OCI-LY3 (cell line): ENCODE measurements at regions not wholly inside any gene's neighbourhood (a gene's known extent, or its start where the extent isn't known, plus 50 kb on each side); places are given as distances from the start of the nearest gene placed in this dataset.

Experiments used
- H2AFZ ChIP-seq: fragments of 200-600, 300-600 bp; shearing (Covaris generic); 2 replicates; pipeline ENCODE4 v1.6.0; 2014; ENCODE audit warnings: antibody characterized with exemption, low read depth, low read length
- H3K27ac ChIP-seq: fragments of 200-600, 300-600 bp; sonication (generic); 2 replicates; pipeline ENCODE4 v1.5.1; 2014; ENCODE audit warnings: mild to moderate bottlenecking, low read length, moderate library complexity, mixed read lengths
- H3K27me3 ChIP-seq: fragments of 200-600, 300-600 bp; sonication (generic); 2 replicates; pipeline ENCODE4 v1.6.1; 2014; ENCODE audit warnings: low read depth, low read length, mixed read lengths
- H3K36me3 ChIP-seq: fragments of 200-600, 300-600 bp; sonication (generic); replicated peaks from 2 replicates; pipeline ENCODE3; 2014; ENCODE audit warnings: low read depth, low read length, mixed read lengths
- H3K4me1 ChIP-seq: fragments of 300-600, 200-600 bp; sonication (generic); 2 replicates; pipeline ENCODE4 v1.6.1; 2014; ENCODE audit warnings: low read length, mixed read lengths
- H3K4me2 ChIP-seq: fragments of 200-600, 300-600 bp; sonication (generic); 2 replicates; pipeline ENCODE4 v1.6.1; 2014; ENCODE audit warnings: low read length, mixed read lengths
- H3K4me3 ChIP-seq: fragments of 300-600, 200-600 bp; sonication (generic); 2 replicates; pipeline ENCODE4 v1.5.1; 2014; ENCODE audit warnings: antibody characterized with exemption, mild to moderate bottlenecking, low read length, moderate library complexity
- H3K79me2 ChIP-seq: fragments of 300-600, 200-600 bp; shearing (Covaris generic); 2 replicates; pipeline ENCODE4 v1.6.1; 2014; ENCODE audit warnings: mild to moderate bottlenecking, low read length, mixed read lengths
- H3K9ac ChIP-seq: fragments of 300-600, 200-600 bp; shearing (Covaris generic); 2 replicates; pipeline ENCODE4 v1.6.0; 2014; ENCODE audit warnings: mild to moderate bottlenecking, low read length, moderate library complexity
- H3K9me3 ChIP-seq: fragments of 200-600, 300-600 bp; shearing (Covaris generic); 2 replicates; pipeline ENCODE4 v1.6.1; 2014; ENCODE audit warnings: low read length, mixed read lengths; ENCODE audit not compliant: insufficient read depth
- H4K20me1 ChIP-seq: fragments of 200-600, 300-600 bp; sonication (generic); 2 replicates; pipeline ENCODE4 v1.6.1; 2016; ENCODE audit warnings: low read length, mixed read lengths; ENCODE audit not compliant: insufficient read depth
- CTCF ChIP-seq: fragments of 200-600, 300-600 bp; sonication (generic); IDR thresholded peaks from 2 replicates; pipeline ENCODE4 v1.5.1; 2014; ENCODE audit warnings: antibody characterized with exemption, low read length, low read depth
- EZH2phosphoT487 ChIP-seq: fragments of 200-600 bp; shearing (Covaris generic); IDR thresholded peaks from 2 replicates; pipeline ENCODE4 v1.6.1; 2018; ENCODE audit warnings: antibody characterized with exemption, mixed run types, low read depth

DNA sequence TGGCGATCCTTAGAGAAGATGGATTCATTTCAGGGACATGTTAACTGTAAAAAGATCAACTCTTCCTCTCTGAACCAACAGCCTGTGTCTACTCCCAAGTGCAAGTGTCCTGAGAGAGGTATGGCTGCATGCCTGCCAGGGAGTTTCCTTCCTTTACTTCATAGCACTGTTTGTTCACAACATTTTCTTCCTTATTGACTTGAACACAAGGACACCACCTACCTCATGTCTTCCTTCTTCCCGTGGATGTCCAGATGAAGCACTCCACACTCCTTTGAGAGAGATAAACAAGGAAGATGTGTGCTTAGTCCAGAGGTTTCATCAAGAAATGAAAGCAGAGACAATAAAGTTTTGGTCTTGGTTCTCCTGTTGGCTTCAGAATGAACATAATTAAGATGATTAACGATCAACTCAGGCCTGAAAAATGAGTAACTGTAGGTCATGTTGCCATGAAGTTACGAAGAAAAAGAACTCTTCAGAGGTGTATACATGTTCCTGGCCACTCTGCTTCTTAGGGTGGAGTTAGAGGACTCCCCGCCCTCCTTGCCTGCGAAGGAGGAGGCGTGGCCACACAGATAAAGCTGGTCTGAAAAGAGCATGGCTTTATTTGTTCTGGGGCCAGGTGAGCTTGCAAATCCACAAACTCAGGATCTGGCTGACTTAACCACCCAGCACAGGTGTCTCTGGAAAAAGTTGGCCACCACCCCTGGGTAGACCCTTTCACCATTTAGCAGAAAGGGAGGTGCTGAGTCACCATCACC lies 155.0 kb upstream of the KCTD1 start:
- peaks cover 12% of the 10 kb centered on the region; the same call in 1 of the 2 replicates for H3K27me3 ChIP-seq
- no peaks in the 10 kb centered on the region for H4K20me1 ChIP-seq
- H3K36me3 ChIP-seq: no peaks in the 10 kb centered on the region
- H2AFZ ChIP-seq: no peak overlapping the region
- TF ChIP-seq EZH2phosphoT487 (no peak), CTCF (no peak)
- no peak overlapping the region for H3K9ac ChIP-seq
- H3K4me1 ChIP-seq: peaks cover 14% of the 10 kb centered on the region
- H3K4me2 ChIP-seq: no peak overlapping the region
- H3K27ac ChIP-seq: no peak overlapping the region
- no peak overlapping the region for H3K4me3 ChIP-seq
- H3K9me3 ChIP-seq: no peaks in the 10 kb centered on the region
- no peaks in the 10 kb centered on the region for H3K79me2 ChIP-seq

DNA sequence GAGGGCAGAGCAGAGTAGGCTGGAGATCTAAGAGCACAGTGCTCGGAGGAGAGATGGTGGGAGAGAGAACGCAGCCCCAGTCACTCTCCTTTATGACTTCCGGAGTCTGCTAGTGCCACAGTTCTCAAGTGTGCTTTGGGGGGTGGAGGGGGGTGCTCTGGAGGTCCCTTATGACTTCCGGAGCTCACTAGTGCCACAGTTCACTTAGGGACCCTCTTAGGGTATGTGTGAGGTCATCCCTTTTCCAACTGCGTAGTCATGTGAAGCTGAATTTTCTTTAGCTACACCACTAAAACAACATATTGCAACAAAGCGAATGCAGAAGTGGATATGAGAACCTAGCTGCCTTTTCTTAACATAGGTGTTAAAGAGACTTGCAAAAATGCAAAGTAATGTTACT lies 153.7 kb upstream of the KCTD1 start:
- Histone ChIP-seq H3K27me3 (peaks cover 12% of the 10 kb centered on the region; the same call in 1 of the 2 replicates), H3K4me2 (no peak overlapping the region), H3K36me3 (no peaks in the 10 kb centered on the region), H4K20me1 (no peaks in the 10 kb centered on the region), H3K79me2 (no peaks in the 10 kb centered on the region), H2AFZ (no peak overlapping the region), H3K4me1 (peaks cover 14% of the 10 kb centered on the region), H3K27ac (no peak overlapping the region), H3K9me3 (no peaks in the 10 kb centered on the region), H3K9ac (no peak overlapping the region), H3K4me3 (no peak overlapping the region)
- TF ChIP-seq EZH2phosphoT487 (no peak), CTCF (no peak)

GRCh38 chr18:26700728-26701127 lies 152.4 kb upstream of the KCTD1 start:
- Histone ChIP-seq H3K27ac (no peak overlapping the region), H3K9ac (no peak overlapping the region), H3K36me3 (no peaks in the 10 kb centered on the region), H3K4me3 (no peak overlapping the region), H4K20me1 (no peaks in the 10 kb centered on the region), H3K9me3 (no peaks in the 10 kb centered on the region), H3K27me3 (peaks cover 12% of the 10 kb centered on the region; the same call in 1 of the 2 replicates), H3K4me2 (peak overlapping the region; percentile 35), H3K79me2 (no peaks in the 10 kb centered on the region), H2AFZ (no peak overlapping the region), H3K4me1 (peaks cover 14% of the 10 kb centered on the region)
- TF ChIP-seq EZH2phosphoT487: no peak
- TF ChIP-seq CTCF: no peak

- H3K36me3 ChIP-seq: no peaks in the 10 kb centered on the region
- H3K4me1 ChIP-seq: peaks cover 14% of the 10 kb centered on the region
- H3K27ac ChIP-seq: no peak overlapping the region
- H3K9ac ChIP-seq: no peak overlapping the region
- no peaks in the 10 kb centered on the region for H4K20me1 ChIP-seq
- no peak overlapping the region for H3K4me3 ChIP-seq
- H2AFZ ChIP-seq: no peak overlapping the region
- TF ChIP-seq EZH2phosphoT487 (no peak), CTCF (no peak)
- no peaks in the 10 kb centered on the region for H3K79me2 ChIP-seq
- no peaks in the 10 kb centered on the region for H3K9me3 ChIP-seq
- peak overlapping the region; percentile 35 for H3K4me2 ChIP-seq
- peaks cover 12% of the 10 kb centered on the region; the same call in 1 of the 2 replicates for H3K27me3 ChIP-seq
These were observed 151.8 kb upstream of the KCTD1 start for GRCh38 chr18:26700201-26700600.
